OCI-LY1 (cell line): ENCODE measurements at regions not wholly inside any gene's neighbourhood (a gene's known extent, or its start where the extent isn't known, plus 50 kb on each side); places are given as distances from the start of the nearest gene placed in this dataset.

ENCODE experiments used
- EZH2 ChIP-seq: fragments of 200-600 bp; sonication (generic), shearing (Covaris generic); IDR thresholded peaks from 2 replicates; pipeline ENCODE4 v1.8.0; 2017; ENCODE audit warnings: borderline replicate concordance, mixed run types, mild to moderate bottlenecking, antibody characterized with exemption, low read length, moderate library complexity, mixed read lengths
- TF ChIP-seq, protein P1 (sequence below): fragments of 200-600 bp; sonication (generic), shearing (Covaris generic); IDR thresholded peaks from 2 replicates; pipeline ENCODE4 v1.5.1; 2017; ENCODE audit warnings: mild to moderate bottlenecking, antibody characterized with exemption, low read length, moderate library complexity, mixed read lengths

GRCh38 chr4:27198246-27198645, 337.6 kb downstream of the STIM2 start:
- TF ChIP-seq, protein P1, sequence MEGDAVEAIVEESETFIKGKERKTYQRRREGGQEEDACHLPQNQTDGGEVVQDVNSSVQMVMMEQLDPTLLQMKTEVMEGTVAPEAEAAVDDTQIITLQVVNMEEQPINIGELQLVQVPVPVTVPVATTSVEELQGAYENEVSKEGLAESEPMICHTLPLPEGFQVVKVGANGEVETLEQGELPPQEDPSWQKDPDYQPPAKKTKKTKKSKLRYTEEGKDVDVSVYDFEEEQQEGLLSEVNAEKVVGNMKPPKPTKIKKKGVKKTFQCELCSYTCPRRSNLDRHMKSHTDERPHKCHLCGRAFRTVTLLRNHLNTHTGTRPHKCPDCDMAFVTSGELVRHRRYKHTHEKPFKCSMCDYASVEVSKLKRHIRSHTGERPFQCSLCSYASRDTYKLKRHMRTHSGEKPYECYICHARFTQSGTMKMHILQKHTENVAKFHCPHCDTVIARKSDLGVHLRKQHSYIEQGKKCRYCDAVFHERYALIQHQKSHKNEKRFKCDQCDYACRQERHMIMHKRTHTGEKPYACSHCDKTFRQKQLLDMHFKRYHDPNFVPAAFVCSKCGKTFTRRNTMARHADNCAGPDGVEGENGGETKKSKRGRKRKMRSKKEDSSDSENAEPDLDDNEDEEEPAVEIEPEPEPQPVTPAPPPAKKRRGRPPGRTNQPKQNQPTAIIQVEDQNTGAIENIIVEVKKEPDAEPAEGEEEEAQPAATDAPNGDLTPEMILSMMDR = no peak
- no peak for TF ChIP-seq EZH2
